GM23338 (cell line): ENCODE measurements at regions not wholly inside any gene's neighbourhood (a gene's known extent, or its start where the extent isn't known, plus 50 kb on each side); places are given as distances from the start of the nearest gene placed in this dataset.

ENCODE experiments used
- CREB1 ChIP-seq: fragments of 250-450 bp; sonication (Bioruptor Pico); IDR thresholded peaks from 2 replicates; pipeline ENCODE4 v1.5.0; 2020; ENCODE audit warnings: low read depth, mild to moderate bottlenecking, moderate library complexity
- CTCF ChIP-seq, 2 experiments: fragments of 200-600 bp in 1 of 2; sonication (generic) in 1 of 2; conservative IDR thresholded peaks; 2 replicates each; pipeline versions ENCODE4 v1.5.1 to v1.6.1; 2016 to 2017; ENCODE audit warnings: antibody characterized with exemption in 2 of 2, low read depth in 2 of 2, mild to moderate bottlenecking in 2 of 2, moderate library complexity in 1 of 2
- ETS1 ChIP-seq: IDR thresholded peaks from 2 replicates; pipeline ENCODE4 v1.6.1; 2016; ENCODE audit warnings: antibody characterized with exemption
- EZH2 ChIP-seq: fragments of 200-600 bp; sonication (generic); IDR thresholded peaks from one replicate; pipeline ENCODE4 v1.8.0; 2017; ENCODE audit warnings: antibody characterized with exemption, mild to moderate bottlenecking, low read depth; ENCODE audit not compliant: unreplicated experiment
- EZH2phosphoT487 ChIP-seq: fragments of 200-600 bp; sonication (generic); IDR thresholded peaks from one replicate; pipeline ENCODE4 v1.8.1; 2018; ENCODE audit warnings: antibody characterized with exemption; ENCODE audit not compliant: unreplicated experiment
- JUNB ChIP-seq: IDR thresholded peaks from one replicate; pipeline ENCODE4 v1.6.1; 2016; ENCODE audit warnings: antibody characterized with exemption; ENCODE audit not compliant: unreplicated experiment
- POLR2AphosphoS5 ChIP-seq: IDR thresholded peaks from 2 replicates; pipeline ENCODE4 v1.6.1; 2016; ENCODE audit warnings: antibody characterized with exemption, low read depth
- REST ChIP-seq: IDR thresholded peaks from one replicate; pipeline ENCODE4 v1.6.1; 2018; ENCODE audit warnings: antibody characterized with exemption; ENCODE audit not compliant: unreplicated experiment
- ZNF114 ChIP-seq: fragments of 250-450 bp; sonication (Bioruptor Pico); IDR thresholded peaks from 2 replicates; pipeline ENCODE4 v1.5.0; 2020; ENCODE audit warnings: mild to moderate bottlenecking, moderate library complexity
- ZNF331 ChIP-seq: fragments of 250-450 bp; sonication (Bioruptor Pico); IDR thresholded peaks from 2 replicates; pipeline ENCODE4 v1.5.0; 2020; ENCODE audit warnings: low read depth, mild to moderate bottlenecking, moderate library complexity
- ZNF462 ChIP-seq: fragments of 250-450 bp; sonication (Bioruptor Pico); IDR thresholded peaks from 2 replicates; pipeline ENCODE4 v1.5.0; 2020; ENCODE audit warnings: mild to moderate bottlenecking, moderate library complexity

- TF ChIP-seq POLR2AphosphoS5 = no peak
- TF ChIP-seq CTCF (conservative IDR thresholded peaks at IDR 0.05; ENCODE audit: low read depth in 2 of 2) = 0 out of 4 replicates have a peak, but pooled peaks of 1 of the 2 experiments have one; percentile 8
- TF ChIP-seq REST = no peak
- no peak for TF ChIP-seq EZH2phosphoT487
- TF ChIP-seq EZH2 = no peak
- no peak for TF ChIP-seq ETS1
- no peak for TF ChIP-seq JUNB
- TF ChIP-seq ZNF462 = no peak
- no peak for TF ChIP-seq ZNF331 (CRISPR knock-in tag)
- no peak for TF ChIP-seq CREB1
- no peak for TF ChIP-seq ZNF114 (CRISPR knock-in tag)
Observed at GRCh38 chr10:35843524-35844181, 201.6 kb upstream of the FZD8 start.
